ENCODE measurements at regions not wholly inside any gene's neighbourhood (a gene's known extent, or its start where the extent isn't known, plus 50 kb on each side); places are given as distances from the start of the nearest gene placed in this dataset.

DNA sequence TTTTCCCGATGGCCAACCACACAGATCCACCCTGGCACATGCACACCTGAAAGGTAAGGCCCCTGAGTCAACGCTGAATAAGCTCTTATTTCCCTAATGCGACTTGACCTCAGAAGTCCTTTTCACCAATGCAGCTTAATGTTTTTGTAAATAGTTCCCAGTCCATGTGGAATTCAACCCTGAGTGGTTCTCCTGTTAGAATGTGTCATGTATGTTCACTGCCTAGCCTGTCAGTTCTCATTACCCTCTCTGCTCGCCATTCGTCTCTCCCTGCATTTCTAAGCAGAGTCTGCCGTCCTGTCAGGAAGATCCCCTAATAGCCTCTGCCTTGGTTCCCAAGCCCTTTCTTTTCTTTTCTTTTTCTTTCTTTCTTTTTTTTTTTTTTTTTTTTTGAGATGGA lies 392.6 kb upstream of the SHH start:
- Mint-ChIP-seq H3K4me3 (no peak overlapping the region), H3K36me3 (ENCODE audit: low read depth) (no peaks in the 10 kb centered on the region), H3K27me3 (peaks cover 5% of the 10 kb centered on the region), H3K27ac (no peak overlapping the region), H3K4me1 (ENCODE audit: low read depth) (no peaks in the 10 kb centered on the region), H3K9me3 (no peaks in the 10 kb centered on the region)
- POLR2A ChIA-PET, result no interaction called here
- Histone ChIP-seq H3K4me1 (ENCODE audit: insufficient read depth, low read length) (no peaks in the 10 kb centered on the region), H3K4me3 (ENCODE audit: low read length) (no peak overlapping the region), H3K9me3 (ENCODE audit: control insufficient read depth in 1 of 2, insufficient read depth in 1 of 2, low read length in 2 of 2) (peaks cover 0 to 5% of the 10 kb centered on the region in 2 experiments), H3K36me3 (ENCODE audit: insufficient read depth, low read length) (no peaks in the 10 kb centered on the region), H3K27me3 (ENCODE audit: control insufficient read depth in 1 of 2, insufficient read depth in 2 of 2, low read length in 2 of 2) (no peaks in the 10 kb centered on the region), H3K27ac (ENCODE audit: low read depth in 1 of 2, low read length in 2 of 2) (no peak overlapping the region)
- ATAC-seq (ENCODE audit: poor library complexity), result no peak
- CTCF ChIA-PET, result no interaction called here
- intact Hi-C loops (cut with DNase I, micrococcal nuclease), result no loop called here
- TF ChIP-seq, protein P1, sequence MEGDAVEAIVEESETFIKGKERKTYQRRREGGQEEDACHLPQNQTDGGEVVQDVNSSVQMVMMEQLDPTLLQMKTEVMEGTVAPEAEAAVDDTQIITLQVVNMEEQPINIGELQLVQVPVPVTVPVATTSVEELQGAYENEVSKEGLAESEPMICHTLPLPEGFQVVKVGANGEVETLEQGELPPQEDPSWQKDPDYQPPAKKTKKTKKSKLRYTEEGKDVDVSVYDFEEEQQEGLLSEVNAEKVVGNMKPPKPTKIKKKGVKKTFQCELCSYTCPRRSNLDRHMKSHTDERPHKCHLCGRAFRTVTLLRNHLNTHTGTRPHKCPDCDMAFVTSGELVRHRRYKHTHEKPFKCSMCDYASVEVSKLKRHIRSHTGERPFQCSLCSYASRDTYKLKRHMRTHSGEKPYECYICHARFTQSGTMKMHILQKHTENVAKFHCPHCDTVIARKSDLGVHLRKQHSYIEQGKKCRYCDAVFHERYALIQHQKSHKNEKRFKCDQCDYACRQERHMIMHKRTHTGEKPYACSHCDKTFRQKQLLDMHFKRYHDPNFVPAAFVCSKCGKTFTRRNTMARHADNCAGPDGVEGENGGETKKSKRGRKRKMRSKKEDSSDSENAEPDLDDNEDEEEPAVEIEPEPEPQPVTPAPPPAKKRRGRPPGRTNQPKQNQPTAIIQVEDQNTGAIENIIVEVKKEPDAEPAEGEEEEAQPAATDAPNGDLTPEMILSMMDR (IDR thresholded peaks at IDR 0.05), result no peak
- no peak for DNase-seq

GRCh38 chr7:156203923-156204322 lies 391.7 kb upstream of the SHH start:
- H3K27ac ChIP-seq (ENCODE audit: low read depth in 1 of 2, low read length in 2 of 2), result no peak overlapping the region
- DNase-seq (no peak), ATAC-seq (ENCODE audit: poor library complexity) (no peak)
- intact Hi-C loops (cut with DNase I, micrococcal nuclease), result no loop called here
- no peak overlapping the region for H3K4me3 ChIP-seq (ENCODE audit: low read length)
- no peaks in the 10 kb centered on the region for H3K36me3 Mint-ChIP-seq (ENCODE audit: low read depth)
- TF ChIP-seq, protein P1 (IDR thresholded peaks at IDR 0.05), result no peak
- H3K27me3 Mint-ChIP-seq, result no peaks in the 10 kb centered on the region
- H3K9me3 ChIP-seq (ENCODE audit: control insufficient read depth in 1 of 2, insufficient read depth in 1 of 2, low read length in 2 of 2), result peaks cover 0 to 5% of the 10 kb centered on the region in 2 experiments
- H3K4me1 Mint-ChIP-seq (ENCODE audit: low read depth), result no peaks in the 10 kb centered on the region
- no peaks in the 10 kb centered on the region for H3K4me1 ChIP-seq (ENCODE audit: insufficient read depth, low read length)
- H3K4me3 Mint-ChIP-seq, result no peak overlapping the region
- ChIA-PET CTCF (no interaction called here), POLR2A (no interaction called here)
- no peaks in the 10 kb centered on the region for H3K36me3 ChIP-seq (ENCODE audit: insufficient read depth, low read length)
- H3K27me3 ChIP-seq (ENCODE audit: control insufficient read depth in 1 of 2, insufficient read depth in 2 of 2, low read length in 2 of 2), result no peaks in the 10 kb centered on the region
- no peak overlapping the region for H3K27ac Mint-ChIP-seq
- H3K9me3 Mint-ChIP-seq, result no peaks in the 10 kb centered on the region

DNA sequence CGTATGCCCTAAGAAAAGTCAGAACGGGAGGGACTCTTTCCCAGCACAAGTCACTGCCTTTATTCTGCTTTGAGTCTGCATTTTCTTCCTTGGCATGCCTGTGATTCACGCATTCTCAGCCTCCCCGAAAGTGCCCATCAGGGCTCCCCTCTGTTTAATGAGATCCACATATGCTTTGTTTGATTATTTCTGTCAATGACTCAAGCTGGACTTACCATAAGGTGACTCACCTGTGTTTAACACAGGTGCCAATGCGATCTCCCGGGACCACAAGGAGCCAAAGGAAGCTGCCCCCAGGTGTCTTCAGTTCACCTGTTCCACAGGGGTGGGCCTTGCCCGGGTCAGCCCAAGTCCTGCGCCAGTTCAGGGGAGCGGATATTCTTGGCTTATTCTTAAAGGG lies 386.0 kb upstream of the SHH start:
- H3K27ac Mint-ChIP-seq, result no peak overlapping the region
- Histone ChIP-seq H3K4me3 (ENCODE audit: low read length) (no peak overlapping the region), H3K36me3 (ENCODE audit: insufficient read depth, low read length) (no peaks in the 10 kb centered on the region), H3K4me1 (ENCODE audit: insufficient read depth, low read length) (no peaks in the 10 kb centered on the region), H3K27me3 (ENCODE audit: control insufficient read depth in 1 of 2, insufficient read depth in 2 of 2, low read length in 2 of 2) (peaks cover 0 to 5% of the 10 kb centered on the region in 2 experiments), H3K9me3 (ENCODE audit: control insufficient read depth in 1 of 2, insufficient read depth in 1 of 2, low read length in 2 of 2) (peaks cover 0 to 5% of the 10 kb centered on the region in 2 experiments), H3K27ac (ENCODE audit: low read depth in 1 of 2, low read length in 2 of 2) (no peak overlapping the region)
- intact Hi-C loops (cut with DNase I, micrococcal nuclease), result no loop called here
- H3K36me3 Mint-ChIP-seq (ENCODE audit: low read depth), result no peaks in the 10 kb centered on the region
- H3K27me3 Mint-ChIP-seq, result peaks cover 4% of the 10 kb centered on the region
- no peaks in the 10 kb centered on the region for H3K9me3 Mint-ChIP-seq
- TF ChIP-seq, protein P1 (IDR thresholded peaks at IDR 0.05), result no peak
- ATAC-seq (ENCODE audit: poor library complexity) (no peak), DNase-seq (no peak)
- no peaks in the 10 kb centered on the region for H3K4me1 Mint-ChIP-seq (ENCODE audit: low read depth)
- CTCF ChIA-PET, result no interaction called here
- POLR2A ChIA-PET, result no interaction called here
- no peak overlapping the region for H3K4me3 Mint-ChIP-seq

Measured in CD4-positive, alpha-beta T cell (primary cell).